HepG2 (cell line): ENCODE measurements at regions not wholly inside any gene's neighbourhood (a gene's known extent, or its start where the extent isn't known, plus 50 kb on each side); places are given as distances from the start of the nearest gene placed in this dataset.

ENCODE experiments used
- CEBPB ChIP-seq: IDR thresholded peaks from 2 replicates; pipeline ENCODE4 v1.6.1; 2011; ENCODE audit warnings: low read depth, low read length, improper control_type of control experiment, borderline replicate concordance
- NCOR1 ChIP-seq: fragments of 200-600 bp; sonication (generic); IDR thresholded peaks from 2 replicates; pipeline ENCODE4 v1.7.0; 2017; ENCODE audit warnings: antibody characterized with exemption, low read length, borderline replicate concordance
- PRDM10 ChIP-seq: sonication (generic); formaldehyde crosslinking; IDR thresholded peaks from 2 replicates; pipeline ENCODE4 v1.4.0; 2020; ENCODE audit warnings: low read depth, missing genetic modification reagents
- PRPF4 ChIP-seq: fragments of 200-400 bp; formaldehyde crosslinking; IDR thresholded peaks from 2 replicates; pipeline ENCODE4 v1.6.1; 2016; ENCODE audit warnings: low read length, low read depth; ENCODE audit not compliant: poor library complexity, severe bottlenecking
- ZBTB40 ChIP-seq, 2 experiments: fragments of 450-650 bp in 1 of 2; sonication (generic) in 1 of 2; formaldehyde crosslinking in 1 of 2; IDR thresholded peaks; 2 replicates each; pipeline versions ENCODE4 v1.6.1 to v1.8.0; 2016 to 2022; ENCODE audit warnings: antibody characterized with exemption in 1 of 2, mild to moderate bottlenecking in 1 of 2, missing genetic modification reagents in 1 of 2
- ZKSCAN1 ChIP-seq: fragments of 150-350 bp; IDR thresholded peaks from 2 replicates; pipeline ENCODE4 v1.6.1; 2014; ENCODE audit warnings: low read length
- ZNF12 ChIP-seq: sonication (generic); formaldehyde crosslinking; IDR thresholded peaks from 2 replicates; pipeline ENCODE4 v1.5.0; 2020; ENCODE audit warnings: missing genetic modification reagents
- ZNF839 ChIP-seq: sonication (generic); formaldehyde crosslinking; IDR thresholded peaks from 2 replicates; pipeline ENCODE4 v1.4.0; 2020; ENCODE audit warnings: missing genetic modification reagents, mild to moderate bottlenecking, borderline replicate concordance

GRCh38 chr15:93900476-93901400 is 330.6 kb upstream of the MCTP2 start (continued):
- TF ChIP-seq ZBTB40 (IDR thresholded peaks at IDR 0.05) (no peak), ZBTB40 (CRISPR knock-in tag; IDR thresholded peaks at IDR 0.05) (no peak), ZNF12 (CRISPR knock-in tag) (no peak), NCOR1 (no peak), CEBPB (no peak), PRPF4 (no peak), ZKSCAN1 (no peak), ZNF839 (CRISPR knock-in tag) (no peak), PRDM10 (CRISPR knock-in tag) (no peak)
